UCSD-AML1 (cell line): ENCODE measurements at regions not wholly inside any gene's neighbourhood (a gene's known extent, or its start where the extent isn't known, plus 50 kb on each side); places are given as distances from the start of the nearest gene placed in this dataset.
"Not testable (repeated sequence)": the region's sequence is repeated elsewhere in the genome, so short reads cannot be mapped to it uniquely, and the experiment has no call there.

Experiments
- DNase-seq: peaks from one replicate; lab custom pipeline; 2025; ENCODE audit not compliant: unreplicated experiment; lab: John Stamatoyannopoulos, UW

GRCh38 chr2:126041391-126042047, 614.4 kb upstream of the GYPC start:
- DNase-seq = no peak

- DNase-seq = no peak
Observed at GRCh38 chr2:126042089-126042488, 613.9 kb upstream of the GYPC start.

- no peak for DNase-seq
Observed at GRCh38 chr2:126048719-126049118, 607.2 kb upstream of the GYPC start.

DNA sequence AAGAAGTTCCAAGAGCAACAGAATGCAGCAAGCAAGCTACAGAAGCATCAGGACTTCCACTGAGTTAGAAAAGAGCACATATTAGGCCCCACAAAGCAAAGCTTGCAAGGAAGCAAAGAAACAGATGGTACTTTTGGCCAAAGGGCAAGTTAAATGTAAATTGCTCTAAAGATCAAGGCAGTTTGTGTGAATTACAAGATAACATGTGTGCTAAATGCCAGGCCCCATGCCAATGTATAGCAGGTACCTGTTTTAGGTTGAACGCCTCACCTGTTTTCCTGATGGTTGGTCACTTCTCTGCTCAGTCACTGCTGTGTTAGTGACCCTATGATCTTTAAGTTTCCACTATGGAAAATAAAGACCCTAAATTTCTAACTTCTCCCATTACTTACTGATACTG, 606.5 kb upstream of the GYPC start:
- no peak for DNase-seq

DNA sequence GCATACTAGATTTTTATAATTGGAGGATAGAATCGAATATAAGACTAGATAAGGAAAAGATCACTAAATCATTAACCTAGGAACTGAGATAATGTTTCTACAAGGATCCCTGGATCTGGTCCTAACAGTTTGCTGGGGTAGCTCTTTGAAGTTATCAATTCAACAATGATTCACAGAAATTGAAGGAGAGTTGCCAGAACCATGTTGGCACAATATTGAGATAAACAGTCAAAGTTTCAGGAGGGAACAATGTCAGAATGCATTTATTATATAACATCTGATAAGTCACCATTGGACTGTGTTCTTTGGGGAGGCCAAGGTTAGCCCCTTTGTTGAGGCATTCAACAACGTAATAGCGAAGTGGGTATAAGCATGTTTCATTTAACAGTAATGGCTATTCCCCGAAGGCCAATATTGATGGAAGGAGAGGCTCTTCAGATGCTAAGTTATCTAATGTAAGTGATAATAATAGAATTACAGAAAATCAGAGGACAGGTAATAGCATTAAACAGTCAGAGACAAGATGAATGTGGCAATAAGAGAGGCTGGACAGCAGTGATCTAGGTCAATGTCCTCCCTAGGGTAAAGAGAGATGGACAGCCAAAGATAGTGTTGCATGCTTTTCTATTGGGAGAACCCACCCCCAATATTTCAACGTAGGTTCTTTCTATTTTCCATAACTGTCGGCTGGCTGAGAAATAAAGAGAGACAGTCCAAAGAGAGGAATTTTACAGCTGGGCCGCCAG, 604.8 kb upstream of the GYPC start:
- DNase-seq = no peak

- DNase-seq = not testable (repeated sequence)
Observed at GRCh38 chr2:126051737-126052240, 604.2 kb upstream of the GYPC start.

DNA sequence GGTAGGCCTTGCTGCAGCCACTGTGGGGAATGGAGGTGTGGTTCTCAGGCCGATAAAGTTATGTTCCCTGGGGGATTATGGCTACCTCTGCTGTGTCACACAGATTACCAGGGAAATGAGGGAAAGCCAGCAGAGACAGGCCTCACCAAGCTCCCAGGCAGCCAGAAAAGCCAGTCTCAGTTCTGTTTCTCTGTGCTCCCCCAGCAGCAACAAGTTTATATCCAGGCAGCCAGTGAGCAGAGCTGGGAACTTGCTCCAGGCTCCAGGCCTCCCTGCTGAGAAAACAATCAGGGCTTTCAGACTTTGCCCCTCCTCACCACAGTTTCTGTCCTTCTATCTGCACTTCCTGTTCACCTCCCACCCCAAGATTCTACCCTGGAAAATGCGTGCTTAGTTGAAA, 596.6 kb upstream of the GYPC start:
- no peak for DNase-seq

DNA sequence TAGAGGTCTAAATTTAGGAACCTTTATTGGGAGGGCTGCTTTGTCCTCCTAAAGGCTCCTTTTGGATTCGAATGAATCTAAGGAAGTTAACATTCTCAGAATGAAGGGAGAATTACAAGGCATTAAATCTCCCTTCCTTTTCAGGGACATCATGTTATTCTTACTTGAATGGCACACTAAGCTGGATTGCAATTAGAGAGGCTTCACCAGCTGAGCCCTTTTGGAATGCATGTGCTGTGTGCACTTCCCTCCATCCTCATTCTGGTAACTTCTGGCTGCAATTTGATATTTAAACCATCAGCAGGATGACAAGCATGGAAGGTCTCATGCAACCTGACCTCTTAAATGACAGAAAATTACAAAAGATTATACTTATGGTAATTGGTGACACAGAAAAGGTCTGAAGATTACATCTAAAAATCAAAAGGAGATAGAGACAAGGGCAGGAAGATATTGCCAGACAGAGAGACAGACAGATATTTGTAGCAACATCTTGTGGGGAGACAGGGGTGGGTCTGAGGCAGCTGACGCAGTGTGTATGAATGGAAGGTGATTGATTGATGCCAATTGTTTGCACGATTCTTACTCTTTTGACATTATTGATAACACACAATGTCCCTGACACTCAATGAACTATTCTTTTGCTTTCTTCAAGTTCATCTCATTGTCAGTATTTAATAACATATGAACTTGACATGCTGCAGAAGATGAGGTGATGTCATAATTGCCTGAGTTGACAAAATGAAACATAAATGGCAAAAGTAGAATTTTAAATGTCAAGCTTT, 570.8 kb upstream of the GYPC start:
- DNase-seq = no peak

DNA sequence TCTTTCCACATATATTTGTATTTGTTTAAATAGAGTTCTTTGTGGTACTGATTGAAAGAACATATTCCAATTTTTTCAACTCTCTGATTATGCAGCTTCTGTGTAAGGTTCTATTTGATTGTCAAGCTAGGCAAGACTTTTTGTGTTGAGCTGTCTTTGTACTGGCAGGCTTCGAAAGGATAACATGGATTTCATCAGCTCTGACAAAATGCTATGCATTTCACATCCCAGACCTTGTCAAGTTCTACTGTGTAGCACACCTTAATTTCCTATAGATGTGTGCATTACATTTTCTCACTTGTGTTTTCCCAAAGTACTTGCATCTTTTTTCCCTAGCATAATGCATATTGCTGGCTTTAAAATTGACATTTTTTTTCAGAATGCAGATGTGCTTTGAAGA, 555.0 kb upstream of the GYPC start:
- DNase-seq = no peak

DNA sequence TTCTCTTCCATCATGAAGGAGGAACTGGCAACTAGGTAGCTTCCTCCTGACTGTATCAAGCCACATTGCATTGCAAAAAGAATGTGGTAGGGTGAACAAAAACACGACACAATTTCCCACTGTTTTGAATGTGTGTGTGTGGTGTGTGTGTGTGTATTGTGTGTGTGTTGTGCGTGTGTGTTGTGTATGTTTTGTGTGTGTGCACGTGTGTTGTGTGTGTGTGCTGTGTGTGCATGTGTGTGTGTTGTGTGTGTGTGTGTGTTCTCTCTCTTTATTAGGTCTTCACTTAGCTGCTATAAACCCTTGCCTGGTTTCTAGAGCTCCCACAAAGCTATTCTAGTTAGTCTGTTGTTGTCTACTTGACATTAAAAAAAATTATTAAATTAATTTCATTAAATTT, 550.0 kb upstream of the GYPC start:
- DNase-seq = no peak

DNA sequence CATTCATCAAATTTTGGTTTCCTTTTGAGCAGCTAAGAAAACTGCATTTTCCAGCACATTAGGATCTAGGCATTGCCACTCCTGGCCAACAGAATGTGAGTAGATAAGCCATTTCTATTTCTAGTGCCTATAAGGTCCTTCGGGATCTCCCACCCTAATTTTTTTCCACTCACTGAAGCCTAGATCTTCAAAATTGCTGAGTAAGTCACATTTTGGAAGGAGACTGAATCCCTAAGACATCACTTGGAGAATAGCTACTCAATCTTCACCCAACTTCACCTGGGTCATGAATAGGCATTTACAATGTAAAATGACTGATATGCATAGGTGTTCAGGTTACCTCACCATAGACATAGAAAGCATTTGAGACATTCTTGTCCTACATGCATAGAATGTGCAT, 548.1 kb upstream of the GYPC start:
- no peak for DNase-seq

- DNase-seq = no peak
Observed at GRCh38 chr2:126115975-126116374, 540.0 kb upstream of the GYPC start.

DNA sequence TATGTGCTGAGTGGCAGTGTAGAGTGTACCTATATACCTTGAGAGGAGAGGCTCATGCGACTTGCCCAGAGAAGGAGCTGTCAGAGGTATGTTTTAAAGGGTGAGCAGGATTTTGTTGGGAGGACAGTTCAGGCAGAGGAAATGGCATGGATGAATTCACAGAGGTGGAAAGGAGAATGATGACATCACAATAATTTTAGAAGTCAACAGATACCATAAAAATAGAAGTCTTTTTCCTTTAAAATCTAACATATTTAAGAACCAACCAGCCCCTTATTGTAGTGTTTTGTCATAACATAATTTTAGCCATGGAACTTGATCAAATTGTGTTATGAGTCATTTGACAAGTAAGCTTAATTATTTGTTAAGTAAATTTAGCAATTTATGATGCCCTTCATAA, 538.1 kb upstream of the GYPC start:
- DNase-seq = no peak

DNA sequence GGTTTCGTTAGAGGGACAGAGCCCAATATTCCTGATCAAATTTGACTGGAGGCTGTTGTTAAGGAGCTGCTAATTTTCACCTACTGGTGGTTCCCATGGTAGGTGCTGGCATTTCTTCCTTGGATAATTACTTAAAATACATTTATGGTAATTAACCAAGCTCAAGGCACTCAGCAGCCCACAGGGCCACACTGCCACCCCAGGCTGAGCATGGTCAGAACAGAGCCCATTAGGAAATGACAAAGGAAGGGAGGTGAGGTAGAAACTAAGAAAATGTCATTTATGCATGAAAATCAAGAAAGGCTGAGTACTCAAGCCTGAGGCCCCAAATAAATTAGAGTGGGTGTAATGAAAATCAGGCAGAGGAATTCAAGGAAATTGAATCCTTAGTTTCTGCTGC, 510.2 kb upstream of the GYPC start:
- no peak for DNase-seq

DNA sequence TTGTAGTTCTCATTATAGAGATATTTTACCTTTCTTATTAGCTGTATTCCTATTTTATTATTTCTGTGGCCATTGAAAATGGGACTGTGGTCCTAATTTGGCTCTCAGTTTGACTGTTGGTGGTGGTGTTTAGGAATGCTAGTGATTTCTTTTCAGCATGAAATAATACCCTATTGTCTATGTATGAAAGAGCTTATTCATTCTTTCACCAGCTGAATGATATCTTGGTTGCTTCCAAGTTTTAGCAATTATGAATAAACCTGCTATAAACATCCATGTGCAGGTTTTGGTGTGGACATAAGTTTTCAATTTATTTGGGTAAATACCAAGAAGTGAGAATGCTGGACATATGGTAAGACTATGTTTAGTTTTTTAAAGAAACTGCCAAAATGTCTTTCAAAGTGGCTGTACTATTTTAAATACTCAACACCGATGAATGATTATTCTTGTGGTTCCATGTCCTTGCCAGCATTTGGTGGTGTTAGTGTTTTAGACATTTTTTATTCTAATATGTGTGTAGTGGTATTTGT, 501.6 kb upstream of the GYPC start:
- DNase-seq = no peak

DNA sequence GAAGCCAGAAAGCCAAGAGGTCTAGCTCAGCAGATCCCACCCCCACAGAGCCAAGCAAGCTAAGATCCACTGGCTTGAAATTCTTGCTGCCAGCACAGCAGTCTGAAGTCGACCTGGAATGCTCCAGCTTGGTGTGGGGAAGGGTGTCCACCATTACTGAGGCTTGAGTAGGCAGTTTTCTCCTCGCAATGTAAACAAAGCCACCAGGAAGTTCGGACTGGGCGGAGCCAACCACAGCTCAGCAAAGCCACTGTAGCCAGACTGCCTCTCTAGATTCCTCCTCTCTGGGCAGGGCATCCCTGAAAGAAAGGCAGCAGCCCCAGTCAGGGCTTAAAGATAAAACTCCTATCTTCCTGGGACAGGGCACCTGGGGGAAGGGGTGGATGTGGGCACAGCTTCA, 495.0 kb upstream of the GYPC start:
- DNase-seq = not testable (repeated sequence)

GRCh38 chr2:126172631-126173184, 483.2 kb upstream of the GYPC start:
- no peak for DNase-seq

GRCh38 chr2:126175222-126175621, 480.7 kb upstream of the GYPC start:
- DNase-seq = no peak

DNA sequence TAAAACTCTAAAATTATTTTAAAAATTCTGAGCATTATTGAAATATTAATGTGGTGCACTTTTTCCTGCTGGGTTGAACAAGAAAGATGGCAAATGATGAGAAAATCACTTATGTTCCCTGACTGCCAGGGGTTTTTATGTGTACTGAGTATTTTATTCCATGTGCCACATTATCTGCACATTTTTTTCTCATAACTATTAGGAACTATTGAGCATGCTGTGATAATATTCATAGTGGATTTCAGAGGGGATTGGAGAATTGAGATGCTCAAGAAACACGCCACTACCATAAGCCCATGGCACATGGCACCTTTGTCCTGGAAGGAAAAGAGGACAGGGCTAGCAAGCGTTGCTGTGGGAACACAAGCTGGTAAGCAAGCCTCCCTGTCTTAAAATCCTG, 478.5 kb upstream of the GYPC start:
- no peak for DNase-seq

- no peak for DNase-seq
Observed at GRCh38 chr2:126187668-126188067, 468.3 kb upstream of the GYPC start.

DNA sequence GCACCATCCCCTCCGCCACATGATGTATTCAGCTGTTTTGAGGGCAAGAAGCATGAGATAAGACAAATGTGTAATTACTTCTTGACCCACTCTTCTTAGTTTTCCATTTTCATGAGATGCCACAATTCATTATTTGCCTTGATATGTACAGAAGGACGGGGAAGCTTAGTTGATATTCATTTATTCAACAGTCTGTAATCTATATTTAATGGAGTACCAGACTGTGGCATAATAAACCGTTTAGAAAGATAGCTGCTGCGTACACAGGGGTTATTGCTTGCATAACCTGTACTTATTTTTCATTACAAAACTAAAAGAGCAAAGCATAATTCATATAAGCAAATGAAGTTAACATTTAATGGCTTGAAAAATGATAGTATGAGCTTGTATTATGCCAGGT, 466.4 kb upstream of the GYPC start:
- no peak for DNase-seq
